Activated naive CD8-positive, alpha-beta T cell treated with anti-CD3 and anti-CD28 coated beads, Interleukin-2, amount 10 ng/mL, durations not matched to agents 7 days and 5 days (primary cell): ENCODE measurements at regions not wholly inside any gene's neighbourhood (a gene's known extent, or its start where the extent isn't known, plus 50 kb on each side); places are given as distances from the start of the nearest gene placed in this dataset.
"Not testable (repeated sequence)": the region's sequence is repeated elsewhere in the genome, so short reads cannot be mapped to it uniquely, and the experiment has no call there.

ENCODE experiments used
- ATAC-seq: fragments of 150-1000 bp; cut with Tn5 transposase; one replicate; pipeline ENCODE4 v1.10.0; 2021; ENCODE audit warnings: low read depth, moderate library complexity
- POLR2A ChIA-PET: fragments of 350-600 bp; sonication (Branson Sonifier 250); formaldehyde crosslinking; loops from one replicate; lab custom pipeline; 2021; ENCODE audit warnings: antibody characterized with exemption; lab: Charles Lee
- DNase-seq: peaks from one replicate; pipeline ENCODE4 v3.0.0; 2021
- H3K27ac Mint-ChIP-seq: one replicate; pipeline ENCODE4 v1.8.0; 2022; ENCODE audit warnings: mild to moderate bottlenecking, mixed read lengths
- H3K27me3 Mint-ChIP-seq: one replicate; pipeline ENCODE4 v1.8.0; 2022; ENCODE audit warnings: mild to moderate bottlenecking, moderate library complexity, mixed read lengths
- H3K36me3 Mint-ChIP-seq: one replicate; pipeline ENCODE4 v1.8.0; 2021; ENCODE audit warnings: mild to moderate bottlenecking, mixed read lengths
- H3K4me1 Mint-ChIP-seq: one replicate; pipeline ENCODE4 v1.8.0; 2021; ENCODE audit warnings: mixed read lengths
- H3K4me3 Mint-ChIP-seq: one replicate; pipeline ENCODE4 v1.8.0; 2022; ENCODE audit warnings: mild to moderate bottlenecking, moderate library complexity, mixed read lengths
- H3K9me3 Mint-ChIP-seq: one replicate; pipeline ENCODE4 v1.8.0; 2021; ENCODE audit warnings: mixed read lengths

DNA sequence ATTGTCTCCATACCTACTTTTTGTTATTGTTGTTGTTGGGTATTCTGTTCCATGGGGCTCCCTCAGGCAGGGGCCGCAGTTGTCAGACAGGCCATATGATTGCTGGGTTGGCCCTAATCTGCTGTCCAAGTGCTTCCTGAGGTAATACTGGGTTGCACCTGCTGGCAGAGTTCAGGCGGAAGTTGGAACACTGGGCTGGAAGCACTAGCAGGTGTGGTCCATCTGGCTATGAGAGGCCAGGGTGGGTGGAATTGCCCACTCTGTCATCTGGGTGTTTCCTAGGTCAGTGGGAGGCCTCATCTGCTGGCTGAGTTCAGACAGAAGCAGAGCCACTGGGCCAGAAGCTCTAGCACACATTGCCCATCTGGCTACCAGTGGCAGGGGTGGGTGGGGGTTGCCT lies 81.3 kb upstream of the NID2 start:
- ATAC-seq (no peak), DNase-seq (no peak)
- Mint-ChIP-seq H3K4me1 (peaks cover 39% of the 10 kb centered on the region), H3K27me3 (peaks cover 8% of the 10 kb centered on the region), H3K36me3 (peaks cover 24% of the 10 kb centered on the region), H3K9me3 (peaks cover 8% of the 10 kb centered on the region), H3K27ac (no peak overlapping the region), H3K4me3 (no peak overlapping the region)
- POLR2A ChIA-PET, result no interaction called here

DNA sequence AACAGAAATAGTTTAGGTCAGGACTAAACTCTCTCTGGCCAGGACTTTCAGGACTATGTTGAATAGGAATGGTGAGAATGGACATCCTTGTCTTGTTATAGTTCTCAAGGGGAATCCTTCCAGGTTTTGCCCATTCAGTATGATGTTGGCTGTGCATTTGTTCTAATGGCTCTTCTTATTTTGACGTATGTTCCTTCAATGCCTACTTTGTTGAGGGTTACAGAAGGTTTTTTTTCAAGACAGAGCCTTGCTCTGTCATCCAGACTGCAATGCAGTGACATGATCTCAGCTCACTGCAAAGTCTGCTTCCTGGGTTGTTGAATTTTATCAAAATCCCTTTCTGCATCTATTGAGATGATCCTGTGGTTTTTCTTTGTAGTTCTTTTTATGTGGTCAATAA lies 79.5 kb upstream of the NID2 start:
- Mint-ChIP-seq H3K4me3 (no peak overlapping the region), H3K9me3 (peaks cover 8% of the 10 kb centered on the region), H3K27ac (no peak overlapping the region), H3K27me3 (peaks cover 8% of the 10 kb centered on the region), H3K4me1 (peaks cover 23% of the 10 kb centered on the region), H3K36me3 (peaks cover 16% of the 10 kb centered on the region)
- ATAC-seq (no peak), DNase-seq (no peak)
- POLR2A ChIA-PET, result no interaction called here

DNA sequence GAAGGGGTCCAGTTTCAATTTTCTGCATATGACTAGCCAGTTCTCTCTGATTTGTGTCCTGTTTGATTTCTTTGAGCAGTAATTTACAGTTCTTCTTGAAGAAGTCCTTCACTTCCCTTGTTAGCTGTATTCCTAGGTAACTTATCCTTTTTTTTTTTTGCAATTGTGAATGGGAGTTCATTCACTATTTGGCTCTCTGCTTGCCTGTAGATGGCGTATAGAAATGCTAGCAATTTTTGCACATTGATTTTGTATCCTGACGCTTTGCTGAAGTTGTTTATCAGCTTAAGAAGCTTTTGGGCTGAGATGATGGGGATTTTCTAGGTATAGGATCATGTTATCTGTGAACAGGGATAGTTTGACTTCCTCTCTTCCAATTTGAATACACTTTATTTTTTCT lies 77.6 kb upstream of the NID2 start:
- Mint-ChIP-seq H3K9me3 (peaks cover 3% of the 10 kb centered on the region), H3K27me3 (peaks cover 8% of the 10 kb centered on the region), H3K36me3 (peaks cover 12% of the 10 kb centered on the region), H3K4me3 (no peak overlapping the region), H3K4me1 (peaks cover 17% of the 10 kb centered on the region), H3K27ac (no peak overlapping the region)
- ATAC-seq, result no peak
- POLR2A ChIA-PET, result no interaction called here
- DNase-seq, result no peak

DNA sequence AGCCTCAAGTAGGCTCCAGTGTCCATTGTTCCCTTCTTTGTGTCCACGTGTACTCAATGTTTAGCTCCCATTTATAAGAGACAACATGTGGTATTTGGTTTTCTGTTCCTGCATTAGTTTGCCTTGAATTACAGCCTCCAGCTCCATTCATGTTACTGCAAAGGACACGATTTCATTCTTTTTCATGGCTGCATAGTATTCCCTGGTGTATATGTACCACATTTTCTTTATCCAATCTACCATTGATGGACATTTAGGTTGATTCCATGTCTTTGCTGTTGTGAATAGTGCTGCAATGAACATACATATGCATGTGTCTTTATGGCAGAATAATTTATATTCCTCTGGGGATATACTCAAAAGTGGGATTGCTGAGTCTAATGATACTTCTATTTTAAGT lies 75.2 kb upstream of the NID2 start:
- H3K4me3 Mint-ChIP-seq, H3K9me3 Mint-ChIP-seq, H3K36me3 Mint-ChIP-seq, POLR2A ChIA-PET, H3K27me3 Mint-ChIP-seq, ATAC-seq, H3K4me1 Mint-ChIP-seq, H3K27ac Mint-ChIP-seq, DNase-seq: not testable (repeated sequence)

DNA sequence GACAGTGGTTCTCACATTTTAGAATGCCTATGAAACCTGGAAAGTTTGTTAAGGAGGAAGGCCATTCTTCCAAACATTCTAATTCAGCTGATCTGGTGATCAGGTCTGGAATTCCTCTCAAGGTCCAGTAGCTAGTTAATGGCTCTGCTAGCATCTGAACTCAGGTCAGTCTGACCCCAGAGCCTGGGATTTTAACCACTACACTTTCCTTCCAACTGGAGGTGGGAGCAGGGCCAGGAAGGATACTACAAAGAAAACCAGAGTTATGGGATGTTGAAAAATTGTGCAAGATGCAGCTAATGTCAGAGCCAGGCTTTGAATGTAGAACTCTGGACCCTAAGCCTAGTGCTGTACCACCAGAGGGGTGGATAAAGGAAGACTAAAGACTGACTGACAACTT lies 73.6 kb upstream of the NID2 start:
- ATAC-seq (no peak), DNase-seq (no peak)
- H3K4me3 Mint-ChIP-seq, result no peak overlapping the region
- POLR2A ChIA-PET, result no interaction called here
- no peak overlapping the region for H3K27ac Mint-ChIP-seq
- peaks cover 1% of the 10 kb centered on the region for H3K36me3 Mint-ChIP-seq
- H3K9me3 Mint-ChIP-seq, result peaks cover 6% of the 10 kb centered on the region
- peaks cover 3% of the 10 kb centered on the region for H3K4me1 Mint-ChIP-seq
- peaks cover 8% of the 10 kb centered on the region for H3K27me3 Mint-ChIP-seq

DNA sequence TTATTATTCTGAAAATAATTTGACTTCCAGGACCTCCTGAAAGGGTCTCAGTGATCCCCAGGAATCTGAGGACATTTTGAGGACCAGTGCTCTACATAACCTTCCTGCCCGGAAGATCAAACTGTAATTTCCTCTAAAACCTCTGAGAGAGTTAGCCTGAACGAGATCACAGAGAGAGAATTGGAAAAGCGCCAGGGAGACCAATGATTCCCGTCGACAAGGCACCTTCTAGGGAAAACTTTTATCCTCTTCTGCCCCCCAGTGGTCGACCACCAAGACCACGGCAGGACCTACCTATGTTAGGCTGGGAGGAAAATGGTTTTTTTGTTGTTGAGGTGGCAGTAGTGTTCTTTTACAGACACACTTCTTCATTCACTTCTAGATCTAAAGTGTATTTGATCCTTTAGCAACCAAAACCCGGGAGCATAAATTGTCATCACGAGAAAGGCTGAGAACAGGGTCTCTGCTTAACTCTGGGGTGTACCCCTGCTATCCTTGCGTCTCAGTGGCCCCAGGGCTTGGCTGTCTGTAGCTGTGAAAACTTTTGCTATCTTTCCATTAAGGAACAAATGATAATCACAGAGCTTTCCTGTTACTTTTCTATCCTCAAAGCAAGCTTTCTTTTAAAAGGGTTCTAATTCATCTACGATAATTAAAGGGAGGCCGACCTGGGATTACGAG lies 62.9 kb upstream of the NID2 start:
- POLR2A ChIA-PET, result interaction anchor here (0.6 kb wide), 1 partner anchor 44 kb away, joined by 3 read pairs; no protein-coding TSS in a partner anchor
- Mint-ChIP-seq H3K27ac (no peak overlapping the region), H3K4me1 (peaks cover 8% of the 10 kb centered on the region), H3K36me3 (peaks cover 4% of the 10 kb centered on the region), H3K27me3 (peaks cover 7% of the 10 kb centered on the region), H3K9me3 (peaks cover 6% of the 10 kb centered on the region), H3K4me3 (no peak overlapping the region)
- DNase-seq (no peak), ATAC-seq (peak; percentile 63)

DNA sequence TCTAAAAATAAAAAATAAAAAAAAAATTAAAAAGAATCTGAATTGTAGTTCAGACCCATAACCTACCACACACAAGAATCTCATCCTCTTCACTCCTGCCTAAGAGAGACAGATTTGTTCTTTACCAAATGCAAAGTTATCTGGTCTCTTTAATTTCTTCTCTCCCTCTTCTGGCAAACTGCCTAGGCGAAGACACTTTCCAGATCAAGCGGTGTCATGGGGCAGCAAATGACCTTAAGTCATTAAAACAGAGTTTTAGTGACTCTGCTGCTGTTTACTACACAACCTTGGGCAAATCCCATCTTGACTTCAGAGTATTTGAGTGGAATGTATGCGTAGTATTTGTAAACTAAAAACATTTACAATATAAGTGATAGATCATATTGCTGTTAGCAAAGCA lies 60.9 kb upstream of the NID2 start:
- ATAC-seq (no peak), DNase-seq (no peak)
- Mint-ChIP-seq H3K4me3 (no peak overlapping the region), H3K36me3 (no peaks in the 10 kb centered on the region), H3K27ac (no peak overlapping the region), H3K27me3 (peaks cover 10% of the 10 kb centered on the region), H3K4me1 (peaks cover 21% of the 10 kb centered on the region), H3K9me3 (peaks cover 1% of the 10 kb centered on the region)
- POLR2A ChIA-PET, result no interaction called here

DNA sequence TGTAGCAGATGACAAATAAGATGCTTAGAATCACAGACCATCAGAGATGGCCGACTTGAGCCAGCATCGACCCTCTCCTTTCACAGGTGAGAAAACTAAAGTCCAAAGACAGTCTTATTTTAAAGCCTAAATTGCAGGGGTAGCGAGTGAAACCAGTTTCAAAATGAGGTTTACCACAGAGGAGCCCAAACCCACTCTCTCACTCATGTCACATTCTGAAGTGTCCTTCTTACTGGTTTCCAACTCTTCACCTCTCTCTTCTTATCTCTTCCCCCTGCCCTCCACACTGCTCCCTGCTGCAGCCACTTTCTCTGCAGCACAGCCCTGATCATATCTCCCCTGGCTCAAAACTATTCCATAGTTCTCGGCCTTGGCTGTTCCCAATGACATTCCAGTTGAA lies 57.0 kb upstream of the NID2 start:
- DNase-seq, result no peak
- peaks cover 7% of the 10 kb centered on the region for H3K27me3 Mint-ChIP-seq
- H3K4me3 Mint-ChIP-seq, result peak overlapping the region; percentile 51

DNA sequence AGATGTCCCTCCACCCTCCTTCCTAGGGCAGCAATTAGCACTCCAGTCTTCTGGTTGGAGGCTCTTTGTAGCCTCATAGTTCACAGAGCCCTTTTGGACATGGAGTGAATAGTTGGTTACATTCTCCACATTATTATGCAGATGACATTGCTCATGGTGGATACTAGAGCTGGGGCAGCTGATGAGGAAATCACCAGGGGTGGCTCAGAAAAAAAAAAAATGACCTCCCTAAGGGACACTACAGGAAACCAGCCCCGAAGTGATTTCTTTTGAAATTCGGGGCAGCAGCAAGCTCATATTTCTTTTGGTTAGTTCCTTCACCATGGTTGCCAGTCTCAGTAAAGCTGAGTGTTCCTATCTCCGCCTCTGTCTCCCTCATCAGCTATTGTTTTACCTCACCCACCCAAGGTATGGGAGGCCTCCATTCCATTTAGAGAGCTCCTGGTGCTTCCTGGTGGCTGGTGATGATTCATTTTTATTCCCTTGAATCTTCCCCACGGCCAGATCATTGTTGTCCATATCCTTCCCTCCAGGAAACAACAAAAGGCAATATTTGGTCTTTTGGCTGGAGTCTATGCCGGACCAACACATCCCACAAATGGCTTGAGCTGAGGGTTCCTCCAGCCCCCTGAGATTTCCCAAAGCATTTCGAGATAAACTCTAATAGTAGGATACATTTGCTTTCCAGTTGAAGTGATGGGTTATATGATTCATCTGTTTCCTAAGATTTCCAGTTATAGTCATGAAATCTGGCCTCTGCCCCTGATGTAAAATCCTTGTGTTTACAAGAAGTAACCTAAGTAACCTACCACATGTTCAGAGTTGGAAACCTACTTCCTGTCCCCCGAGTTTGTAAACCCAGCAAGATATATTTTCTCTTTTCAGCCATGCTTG lies 56.2 kb upstream of the NID2 start:
- peak overlapping the region; percentile 51 for H3K4me3 Mint-ChIP-seq
- H3K9me3 Mint-ChIP-seq, result no peaks in the 10 kb centered on the region
- peaks cover 7% of the 10 kb centered on the region for H3K27me3 Mint-ChIP-seq
- no peaks in the 10 kb centered on the region for H3K36me3 Mint-ChIP-seq
- POLR2A ChIA-PET, result no interaction called here
- H3K27ac Mint-ChIP-seq, result no peak overlapping the region
- DNase-seq (no peak), ATAC-seq (peak; percentile 54)
- H3K4me1 Mint-ChIP-seq, result peaks cover 13% of the 10 kb centered on the region

More for the DNA sequence above, 57.0 kb upstream of the NID2 start:
- peak; percentile 67 for ATAC-seq
- H3K27ac Mint-ChIP-seq, result peak overlapping the region; percentile 0
- no peaks in the 10 kb centered on the region for H3K36me3 Mint-ChIP-seq
- peaks cover 13% of the 10 kb centered on the region for H3K4me1 Mint-ChIP-seq
- POLR2A ChIA-PET, result no interaction called here
- no peaks in the 10 kb centered on the region for H3K9me3 Mint-ChIP-seq

DNA sequence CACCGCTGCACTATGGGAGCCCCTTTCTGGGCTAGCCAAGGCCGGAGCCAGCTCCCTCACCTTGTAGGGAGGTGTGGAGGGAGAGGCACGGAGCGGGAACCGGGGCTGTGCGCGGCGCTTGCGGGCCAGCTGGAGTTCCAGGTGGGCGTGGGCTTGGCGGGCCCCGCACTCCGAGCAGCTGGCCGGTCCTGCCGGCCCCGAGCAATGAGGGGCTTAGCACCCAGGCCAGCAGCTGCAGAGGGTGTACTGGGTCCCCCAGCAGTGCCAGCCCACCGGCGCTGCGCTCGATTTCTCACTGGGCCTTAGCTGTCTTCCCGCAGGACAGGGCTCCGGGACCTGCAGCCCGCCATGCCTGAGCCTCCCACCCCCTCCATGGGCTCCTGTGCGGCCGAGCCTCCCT lies 53.3 kb upstream of the NID2 start:
- H3K9me3 Mint-ChIP-seq, H3K36me3 Mint-ChIP-seq, H3K4me3 Mint-ChIP-seq, H3K27me3 Mint-ChIP-seq, H3K27ac Mint-ChIP-seq, POLR2A ChIA-PET, ATAC-seq, DNase-seq: not testable (repeated sequence)
- H3K4me1 Mint-ChIP-seq, result peaks cover 13% of the 10 kb centered on the region

DNA sequence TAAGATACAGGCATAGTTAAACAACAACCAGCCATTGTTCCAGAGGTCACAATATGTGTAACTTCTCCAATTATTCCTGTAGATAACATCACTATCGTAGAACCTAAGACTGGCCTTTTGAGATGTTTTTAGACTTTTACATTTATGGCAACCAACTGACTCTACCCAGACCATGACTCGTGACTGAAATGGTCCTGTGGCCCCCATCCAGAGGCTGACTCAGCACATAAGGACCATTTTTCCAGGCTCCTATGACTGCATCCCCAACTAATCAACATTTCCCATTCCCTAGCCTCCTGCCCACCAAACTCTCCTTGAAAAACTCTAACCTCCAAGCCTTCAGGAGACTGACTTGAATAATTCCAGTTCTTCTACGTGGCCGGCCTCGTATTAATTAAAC lies 52.6 kb upstream of the NID2 start:
- peaks cover 13% of the 10 kb centered on the region for H3K4me1 Mint-ChIP-seq
- DNase-seq (no peak), ATAC-seq (no peak)
- peaks cover 8% of the 10 kb centered on the region for H3K27me3 Mint-ChIP-seq
- POLR2A ChIA-PET, result no interaction called here
- H3K27ac Mint-ChIP-seq, result no peak overlapping the region
- H3K9me3 Mint-ChIP-seq, result no peaks in the 10 kb centered on the region
- no peaks in the 10 kb centered on the region for H3K36me3 Mint-ChIP-seq
- H3K4me3 Mint-ChIP-seq, result no peak overlapping the region

DNA sequence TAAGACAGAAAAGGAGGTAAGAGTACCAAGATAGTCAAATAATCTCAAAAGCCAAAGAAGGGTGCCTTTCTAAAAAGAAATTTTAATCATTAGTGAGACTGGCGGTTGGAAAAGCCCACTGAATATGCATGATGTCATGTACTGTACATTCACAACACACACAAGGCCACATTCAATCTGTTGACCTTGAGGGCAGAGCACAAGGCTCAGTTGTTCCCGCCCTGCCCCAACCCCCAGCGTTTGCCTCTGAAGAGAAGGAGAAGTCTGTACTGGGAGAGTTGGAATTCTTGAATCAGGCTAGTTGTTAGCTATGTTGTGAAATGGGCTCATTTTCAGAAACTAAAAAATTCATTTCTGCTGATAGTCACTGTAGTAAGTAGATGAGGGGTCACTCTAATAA lies 50.2 kb upstream of the NID2 start:
- Mint-ChIP-seq H3K27me3 (peaks cover 5% of the 10 kb centered on the region), H3K4me3 (no peak overlapping the region), H3K36me3 (no peaks in the 10 kb centered on the region), H3K27ac (no peak overlapping the region), H3K9me3 (no peaks in the 10 kb centered on the region), H3K4me1 (no peaks in the 10 kb centered on the region)
- POLR2A ChIA-PET, result no interaction called here
- DNase-seq, result no peak
- no peak for ATAC-seq
